Hepatocyte (in vitro differentiated cells): ENCODE measurements at regions not wholly inside any gene's neighbourhood (a gene's known extent, or its start where the extent isn't known, plus 50 kb on each side); places are given as distances from the start of the nearest gene placed in this dataset.

Experiments used
- DNase-seq: peaks from one replicate; pipeline ENCODE4 v3.0.0-alpha.2; 2016; ENCODE audit warnings: low spot score
- H2AFZ ChIP-seq: fragments of 200-600 bp; sonication (generic); 2 replicates; pipeline ENCODE4 v1.6.0; 2016; ENCODE audit warnings: antibody characterized with exemption, mild to moderate bottlenecking
- H3K27ac ChIP-seq: fragments of 200-600 bp; sonication (generic); 2 replicates; pipeline ENCODE4 v1.5.1; 2016; ENCODE audit warnings: mild to moderate bottlenecking
- H3K27me3 ChIP-seq: fragments of 200-600 bp; sonication (generic); 2 replicates; pipeline ENCODE4 v1.6.1; 2016
- H3K36me3 ChIP-seq: fragments of 200-600 bp; sonication (generic); replicated peaks from 2 replicates; pipeline ENCODE4 v1.5.1; 2016; ENCODE audit warnings: low read depth; ENCODE audit not compliant: insufficient read depth
- H3K4me1 ChIP-seq: fragments of 200-600 bp; sonication (generic); 2 replicates; pipeline ENCODE4 v1.5.1; 2016; ENCODE audit warnings: mild to moderate bottlenecking, moderate library complexity; ENCODE audit not compliant: insufficient read depth
- H3K4me2 ChIP-seq: fragments of 200-600 bp; sonication (generic); 2 replicates; pipeline ENCODE4 v1.6.0; 2016
- H3K4me3 ChIP-seq: fragments of 200-600 bp; sonication (generic); 2 replicates; pipeline ENCODE4 v1.5.1; 2016; ENCODE audit warnings: mild to moderate bottlenecking
- H3K79me2 ChIP-seq: fragments of 200-600 bp; sonication (generic); 2 replicates; pipeline ENCODE4 v1.6.0; 2017; ENCODE audit warnings: mild to moderate bottlenecking
- H3K9me2 ChIP-seq: fragments of 200-600 bp; sonication (generic); replicated peaks from 2 replicates; pipeline ENCODE4 v1.6.0; 2017; ENCODE audit warnings: mild to moderate bottlenecking; ENCODE audit not compliant: insufficient read depth
- H3K9me3 ChIP-seq: fragments of 200-600 bp; sonication (generic); 2 replicates; pipeline ENCODE4 v1.5.1; 2016; ENCODE audit warnings: low read depth, mild to moderate bottlenecking
- H4K20me1 ChIP-seq: fragments of 200-600 bp; sonication (generic); 2 replicates; pipeline ENCODE4 v1.6.0; 2016; ENCODE audit warnings: mild to moderate bottlenecking; ENCODE audit not compliant: insufficient read depth, poor library complexity, severe bottlenecking
- EZH2 ChIP-seq: fragments of 200-600 bp; sonication (generic); IDR thresholded peaks from 2 replicates; pipeline ENCODE4 v1.6.1; 2016; ENCODE audit warnings: antibody characterized with exemption, mild to moderate bottlenecking, borderline replicate concordance
- EZH2phosphoT487 ChIP-seq: fragments of 200-600 bp; sonication (generic); IDR thresholded peaks from one replicate; pipeline ENCODE4 v1.6.1; 2018; ENCODE audit warnings: antibody characterized with exemption, mild to moderate bottlenecking, low read depth, moderate library complexity; ENCODE audit not compliant: unreplicated experiment, severe bottlenecking
- WGBS: methylation state at CpG from one replicate; pipeline ENCODE4 v1.1.6; 2016; ENCODE audit warnings: low lambda C conversion rate; ENCODE audit errors: missing lambda C conversion rate; 5-methylcytosine and 5-hydroxymethylcytosine counted together
- TF ChIP-seq, protein P1 (sequence below): fragments of 200-600 bp; sonication (generic); IDR thresholded peaks from 2 replicates; pipeline ENCODE4 v1.5.1; 2016; ENCODE audit warnings: antibody characterized with exemption, mild to moderate bottlenecking; ENCODE audit not compliant: poor library complexity

DNA sequence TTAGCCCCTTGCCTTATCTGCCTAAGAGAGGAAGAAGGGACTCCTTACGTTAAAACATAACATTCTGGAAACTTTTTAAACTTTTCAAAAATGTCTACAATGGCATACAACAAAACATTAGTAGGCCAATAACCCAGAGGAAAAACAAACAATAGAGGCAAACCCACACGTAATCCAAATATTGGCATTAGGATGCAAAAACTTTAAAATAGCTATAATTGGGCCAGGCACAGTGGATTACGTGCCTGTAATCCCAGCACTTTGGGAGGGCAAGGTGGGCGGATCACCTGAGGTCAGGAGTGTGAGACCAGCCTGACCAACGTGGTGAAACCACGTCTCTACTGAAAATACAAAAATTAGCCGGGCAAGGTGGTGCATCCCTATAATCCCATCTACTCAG is 134.9 kb downstream of the AQP9 start:
- no peaks in the 10 kb centered on the region for H3K9me3 ChIP-seq
- no peak overlapping the region for H2AFZ ChIP-seq
- DNase-seq: no peak
- no peaks in the 10 kb centered on the region for H3K4me1 ChIP-seq
- 92% methylated on average over 7 of the region's 7 CpGs for WGBS
- no peaks in the 10 kb centered on the region for H3K79me2 ChIP-seq
- TF ChIP-seq EZH2phosphoT487: no peak
- no peak for TF ChIP-seq EZH2
- TF ChIP-seq, protein P1, sequence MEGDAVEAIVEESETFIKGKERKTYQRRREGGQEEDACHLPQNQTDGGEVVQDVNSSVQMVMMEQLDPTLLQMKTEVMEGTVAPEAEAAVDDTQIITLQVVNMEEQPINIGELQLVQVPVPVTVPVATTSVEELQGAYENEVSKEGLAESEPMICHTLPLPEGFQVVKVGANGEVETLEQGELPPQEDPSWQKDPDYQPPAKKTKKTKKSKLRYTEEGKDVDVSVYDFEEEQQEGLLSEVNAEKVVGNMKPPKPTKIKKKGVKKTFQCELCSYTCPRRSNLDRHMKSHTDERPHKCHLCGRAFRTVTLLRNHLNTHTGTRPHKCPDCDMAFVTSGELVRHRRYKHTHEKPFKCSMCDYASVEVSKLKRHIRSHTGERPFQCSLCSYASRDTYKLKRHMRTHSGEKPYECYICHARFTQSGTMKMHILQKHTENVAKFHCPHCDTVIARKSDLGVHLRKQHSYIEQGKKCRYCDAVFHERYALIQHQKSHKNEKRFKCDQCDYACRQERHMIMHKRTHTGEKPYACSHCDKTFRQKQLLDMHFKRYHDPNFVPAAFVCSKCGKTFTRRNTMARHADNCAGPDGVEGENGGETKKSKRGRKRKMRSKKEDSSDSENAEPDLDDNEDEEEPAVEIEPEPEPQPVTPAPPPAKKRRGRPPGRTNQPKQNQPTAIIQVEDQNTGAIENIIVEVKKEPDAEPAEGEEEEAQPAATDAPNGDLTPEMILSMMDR: no peak
- no peaks in the 10 kb centered on the region for H3K36me3 ChIP-seq
- no peaks in the 10 kb centered on the region for H3K27me3 ChIP-seq
- no peaks in the 10 kb centered on the region for H4K20me1 ChIP-seq
- no peak overlapping the region for H3K27ac ChIP-seq
- H3K4me3 ChIP-seq: no peak overlapping the region
- no peaks in the 10 kb centered on the region for H3K9me2 ChIP-seq
- H3K4me2 ChIP-seq: no peak overlapping the region

DNA sequence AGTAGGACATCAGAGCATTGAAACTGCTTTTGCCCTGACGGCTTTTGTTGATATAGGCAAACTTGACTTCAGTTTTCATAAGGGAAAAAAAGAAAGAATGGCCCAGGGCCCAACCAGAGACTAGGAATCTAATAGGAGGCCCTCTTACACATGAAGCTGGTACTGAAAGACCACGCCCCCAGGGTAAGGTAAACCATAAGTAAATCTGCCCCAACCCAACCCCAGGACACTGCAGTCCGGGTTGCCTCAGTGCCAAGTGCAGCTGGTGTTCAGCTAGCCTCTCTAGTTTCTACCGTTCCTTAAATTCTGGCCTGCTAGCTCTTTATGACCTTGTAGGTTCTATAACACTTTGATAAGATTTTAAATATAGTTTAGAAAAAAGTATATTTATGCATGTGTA is 136.7 kb downstream of the AQP9 start:
- Histone ChIP-seq H3K4me3 (no peak overlapping the region), H3K36me3 (no peaks in the 10 kb centered on the region), H2AFZ (no peak overlapping the region), H3K4me1 (no peaks in the 10 kb centered on the region), H3K27ac (no peak overlapping the region), H4K20me1 (no peaks in the 10 kb centered on the region), H3K27me3 (no peaks in the 10 kb centered on the region), H3K9me2 (no peaks in the 10 kb centered on the region), H3K79me2 (no peaks in the 10 kb centered on the region), H3K4me2 (no peak overlapping the region), H3K9me3 (no peaks in the 10 kb centered on the region)
- WGBS: 82% methylated on average over 4 of the region's 4 CpGs
- TF ChIP-seq, protein P1: no peak
- TF ChIP-seq EZH2 (no peak), EZH2phosphoT487 (no peak)
- DNase-seq: no peak

DNA sequence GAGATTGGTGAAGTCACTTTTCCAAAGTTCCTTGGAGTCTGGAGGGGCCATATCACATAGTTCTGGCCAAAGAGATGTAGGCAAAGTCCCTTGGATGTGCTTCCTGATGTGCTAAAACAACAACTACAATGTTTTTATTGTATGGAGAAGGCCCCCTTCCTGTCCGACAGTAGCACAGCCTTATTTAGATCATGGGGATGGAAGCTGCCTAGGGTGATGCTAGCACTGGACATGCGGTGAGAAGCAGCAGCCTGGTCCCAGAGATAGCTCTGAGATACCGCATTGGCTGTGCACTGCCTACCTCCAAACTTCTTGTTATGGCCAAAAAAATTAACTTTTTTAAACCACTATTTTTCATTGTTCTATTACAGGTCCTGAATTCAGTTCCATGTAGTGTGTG is 137.6 kb downstream of the AQP9 start:
- no peaks in the 10 kb centered on the region for H3K4me1 ChIP-seq
- no peaks in the 10 kb centered on the region for H4K20me1 ChIP-seq
- H2AFZ ChIP-seq: no peak overlapping the region
- no peak overlapping the region for H3K27ac ChIP-seq
- H3K9me2 ChIP-seq: no peaks in the 10 kb centered on the region
- H3K4me2 ChIP-seq: no peak overlapping the region
- no peaks in the 10 kb centered on the region for H3K36me3 ChIP-seq
- H3K4me3 ChIP-seq: no peak overlapping the region
- TF ChIP-seq EZH2 (no peak), EZH2phosphoT487 (no peak)
- TF ChIP-seq, protein P1: no peak
- 94% methylated on average over 3 of the region's 3 CpGs for WGBS
- H3K9me3 ChIP-seq: no peaks in the 10 kb centered on the region
- H3K27me3 ChIP-seq: no peaks in the 10 kb centered on the region
- no peak for DNase-seq
- no peaks in the 10 kb centered on the region for H3K79me2 ChIP-seq

DNA sequence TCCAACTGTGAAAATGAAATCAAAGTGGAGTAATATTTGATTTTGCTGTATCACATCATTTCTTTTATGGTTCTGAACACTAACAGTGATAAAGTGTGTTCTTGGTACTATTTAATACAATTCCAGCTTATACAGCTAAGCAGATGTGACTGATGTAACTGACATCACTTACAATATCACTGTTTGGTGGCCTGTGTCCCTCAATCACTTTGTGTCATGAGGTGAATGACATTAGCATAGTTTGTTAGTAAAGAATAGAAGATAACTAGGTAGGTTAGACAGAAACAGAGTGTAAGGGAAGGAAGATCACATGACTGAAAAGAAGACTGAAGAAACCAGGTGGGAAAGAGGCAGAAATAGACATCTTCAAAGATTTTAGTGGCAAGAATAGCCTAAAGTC is 138.7 kb downstream of the AQP9 start:
- TF ChIP-seq, protein P1: no peak
- TF ChIP-seq EZH2 (no peak), EZH2phosphoT487 (no peak)
- Histone ChIP-seq H3K4me3 (no peak overlapping the region), H3K4me2 (no peak overlapping the region), H3K27me3 (no peaks in the 10 kb centered on the region), H4K20me1 (no peaks in the 10 kb centered on the region), H3K27ac (no peak overlapping the region), H3K9me2 (no peaks in the 10 kb centered on the region), H3K36me3 (no peaks in the 10 kb centered on the region), H2AFZ (no peak overlapping the region), H3K4me1 (peaks cover under 1% of the 10 kb centered on the region), H3K79me2 (no peaks in the 10 kb centered on the region), H3K9me3 (no peaks in the 10 kb centered on the region)
- no peak for DNase-seq
